Pancreas (tissue), 10 donors: ENCODE measurements at regions not wholly inside any gene's neighbourhood (a gene's known extent, or its start where the extent isn't known, plus 50 kb on each side); places are given as distances from the start of the nearest gene placed in this dataset.
"Not testable (repeated sequence)": the region's sequence is repeated elsewhere in the genome, so short reads cannot be mapped to it uniquely, and the experiment has no call there.

Experiments used
- ATAC-seq, 4 donors: fragments of 200-7000 bp; cut with Tn5 transposase; one replicate each; pipeline versions ENCODE4 v1.8.0 to v1.9.1; 2020; ENCODE audit warnings: mild to moderate bottlenecking in 4 of 4, moderate library complexity in 4 of 4
- DNase-seq, 6 donors: peaks; one replicate each; pipeline ENCODE4 v3.0.0-alpha.2; 2020
- FAIRE-seq: peaks from 2 replicates; lab custom pipeline; 2012; peaks lifted over from hg19 to GRCh38; lab: Jason Lieb, UNC
- H3K27ac ChIP-seq, 4 donors: fragments of 200-600 bp; sonication (generic); 1 replicate in 3 of 4; 2 replicates in 1 of 4; pipeline versions ENCODE4 v1.5.0 to v1.8.0; 2020
- H3K27me3 ChIP-seq, 4 donors: fragments of 200-600 bp; one replicate each; pipeline ENCODE4 v1.8.0; 2021
- H3K36me3 ChIP-seq, 3 donors: fragments of 200-600 bp; sonication (generic) in 1 of 3; one replicate each; pipeline versions ENCODE4 v1.5.0 to v1.8.0; 2020 to 2021
- H3K4me1 ChIP-seq, 3 donors: fragments of 200-600 bp; one replicate each; pipeline ENCODE4 v1.8.0; 2021
- H3K4me3 ChIP-seq, 4 donors: fragments of 200-600 bp; sonication (generic) in 2 of 4; one replicate each; pipeline versions ENCODE4 v1.5.0 to v1.8.0; 2020 to 2021
- H3K9me3 ChIP-seq, 4 donors: fragments of 200-600 bp; one replicate each; pipeline ENCODE4 v1.8.0; 2021
- WGBS, 2 donors: extraction: QIAGEN DNeasy Blood & Tissue Kit; methylation state at CpG; one replicate each; pipeline ENCODE4 v1.1.7; 2013; 5-methylcytosine and 5-hydroxymethylcytosine counted together
- intact Hi-C, 3 donors: fragments of 100-400 bp; cut with DNase I; formaldehyde crosslinking; loops; one replicate each; pipeline versions ENCODE4 v1.11.1 to v1.14.2; 2022
- TF ChIP-seq, protein P1 (sequence below), 4 donors: fragments of 200-600 bp; sonication (generic) in 3 of 4; IDR thresholded peaks; one replicate each; pipeline versions ENCODE4 v1.5.0 to v1.8.0; 2021; ENCODE audit warnings: antibody characterized with exemption in 4 of 4
- donor health status: healthy with polysubstance abuse.
- donor health status: DM: no; HTN: no; CAD: no; lungs with moderate emphysema.
- donor health status: DM: no; HTN: no; CAD: no.
- donor health status: control.
- donor health status: control.
- donor health status: Bipolar disorder and iron deficiency.
- donor health status: DM: yes; HTN: yes; CAD: no.
- donor health status: DM: no; HTN: no; CAD: no.
- donor health status: DM: no; HTN: no; CAD: no.
- donor health status: DM: yes; HTN: yes; CAD: no.

DNA sequence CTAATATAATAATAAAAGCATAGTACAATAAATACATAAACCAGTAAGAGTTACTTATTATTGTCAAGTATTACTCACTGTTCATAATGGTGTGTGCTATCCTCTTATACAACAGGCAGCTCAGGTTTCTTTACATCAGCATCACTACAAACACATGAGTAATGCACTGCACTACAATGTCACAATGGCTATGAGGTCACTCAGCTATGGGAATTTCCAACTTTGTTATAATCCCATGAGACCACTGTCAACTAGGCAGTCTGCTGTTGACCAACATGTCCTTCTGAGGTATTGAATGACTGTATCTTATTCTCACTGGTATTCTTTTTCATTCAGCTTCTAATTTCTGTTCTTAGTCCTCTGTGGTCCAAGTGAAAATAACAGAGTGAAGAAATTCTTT, 250.4 kb upstream of the DSEL start:
- H3K4me3 ChIP-seq: no peak overlapping the region
- H3K9me3 ChIP-seq: no peaks in the 10 kb centered on the region
- DNase-seq (no peak), FAIRE-seq (no peak), ATAC-seq (no peak)
- no peaks in the 10 kb centered on the region for H3K4me1 ChIP-seq
- no peak overlapping the region for H3K27ac ChIP-seq
- intact Hi-C loops: no loop called here
- H3K36me3 ChIP-seq: no peaks in the 10 kb centered on the region
- H3K27me3 ChIP-seq: no peaks in the 10 kb centered on the region
- TF ChIP-seq, protein P1, sequence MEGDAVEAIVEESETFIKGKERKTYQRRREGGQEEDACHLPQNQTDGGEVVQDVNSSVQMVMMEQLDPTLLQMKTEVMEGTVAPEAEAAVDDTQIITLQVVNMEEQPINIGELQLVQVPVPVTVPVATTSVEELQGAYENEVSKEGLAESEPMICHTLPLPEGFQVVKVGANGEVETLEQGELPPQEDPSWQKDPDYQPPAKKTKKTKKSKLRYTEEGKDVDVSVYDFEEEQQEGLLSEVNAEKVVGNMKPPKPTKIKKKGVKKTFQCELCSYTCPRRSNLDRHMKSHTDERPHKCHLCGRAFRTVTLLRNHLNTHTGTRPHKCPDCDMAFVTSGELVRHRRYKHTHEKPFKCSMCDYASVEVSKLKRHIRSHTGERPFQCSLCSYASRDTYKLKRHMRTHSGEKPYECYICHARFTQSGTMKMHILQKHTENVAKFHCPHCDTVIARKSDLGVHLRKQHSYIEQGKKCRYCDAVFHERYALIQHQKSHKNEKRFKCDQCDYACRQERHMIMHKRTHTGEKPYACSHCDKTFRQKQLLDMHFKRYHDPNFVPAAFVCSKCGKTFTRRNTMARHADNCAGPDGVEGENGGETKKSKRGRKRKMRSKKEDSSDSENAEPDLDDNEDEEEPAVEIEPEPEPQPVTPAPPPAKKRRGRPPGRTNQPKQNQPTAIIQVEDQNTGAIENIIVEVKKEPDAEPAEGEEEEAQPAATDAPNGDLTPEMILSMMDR (IDR thresholded peaks at IDR 0.05): no peak

DNA sequence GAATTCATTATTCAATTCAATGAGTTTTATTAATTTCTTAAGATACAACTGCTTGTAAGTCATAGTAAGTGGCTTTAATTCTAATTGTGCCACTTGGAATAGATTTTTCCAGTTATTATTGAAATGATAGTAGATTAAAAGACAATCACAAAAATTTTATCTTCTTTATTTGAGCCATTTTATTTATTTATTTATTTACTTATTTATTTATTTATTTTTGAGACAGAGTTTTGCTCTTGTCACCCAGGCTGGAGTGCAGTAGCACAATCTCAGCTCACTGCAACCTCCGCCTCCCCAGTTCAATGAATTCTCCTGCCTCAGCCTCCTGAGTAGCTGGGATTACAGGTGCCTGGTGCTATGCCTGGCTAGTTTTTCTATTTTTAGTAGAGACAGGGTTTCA, 235.7 kb upstream of the DSEL start:
- DNase-seq, FAIRE-seq, H3K4me1 ChIP-seq, H3K27ac ChIP-seq, H3K36me3 ChIP-seq, intact Hi-C loops, H3K4me3 ChIP-seq, H3K9me3 ChIP-seq, H3K27me3 ChIP-seq, ATAC-seq: not testable (repeated sequence)
- 89 to 97% methylated on average over 1 of the region's 1 CpG for WGBS, 2 donors

- no peak for DNase-seq
- no peak for FAIRE-seq
- H3K27ac ChIP-seq: no peak overlapping the region
- no peak overlapping the region for H3K4me3 ChIP-seq
- no peaks in the 10 kb centered on the region for H3K36me3 ChIP-seq
- intact Hi-C loops: no loop called here
- no peaks in the 10 kb centered on the region for H3K4me1 ChIP-seq
- no peaks in the 10 kb centered on the region for H3K9me3 ChIP-seq
- ATAC-seq: no peak
- TF ChIP-seq, protein P1 (IDR thresholded peaks at IDR 0.05): no peak
- WGBS, 2 donors: 19 to 27% methylated on average over 1 of the region's 1 CpG
- H3K27me3 ChIP-seq: no peaks in the 10 kb centered on the region
Observed at GRCh38 chr18:67742954-67743353, 226.4 kb upstream of the DSEL start.

GRCh38 chr18:67742525-67742924, 226.0 kb upstream of the DSEL start:
- FAIRE-seq: no peak
- TF ChIP-seq, protein P1 (IDR thresholded peaks at IDR 0.05): no peak

DNA sequence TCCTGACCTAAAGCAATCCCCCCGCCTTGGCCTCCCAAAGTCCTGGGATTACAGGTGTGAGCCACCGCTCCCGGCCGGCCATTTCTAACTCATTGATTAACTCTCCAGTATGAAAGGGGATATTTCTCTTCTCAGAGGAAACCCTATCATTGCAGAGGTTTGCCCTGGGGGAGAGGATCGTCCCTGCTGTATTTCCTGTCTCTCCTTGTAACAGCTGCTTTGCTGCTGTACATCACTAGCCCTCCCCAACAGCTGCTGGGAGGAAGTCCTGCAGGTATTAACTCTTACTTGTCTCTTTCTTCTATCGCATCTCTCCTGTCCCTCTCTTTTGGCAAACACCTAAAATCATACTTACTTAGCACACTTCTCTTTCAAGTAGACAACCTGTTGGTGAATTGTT, 219.0 kb upstream of the DSEL start:
- ATAC-seq: no peak
- intact Hi-C loops: no loop called here
- H3K36me3 ChIP-seq: no peaks in the 10 kb centered on the region
- H3K9me3 ChIP-seq: no peaks in the 10 kb centered on the region
- WGBS, 2 donors: 61 to 64% methylated on average over 6 of the region's 6 CpGs
- H3K27me3 ChIP-seq: no peaks in the 10 kb centered on the region
- no peaks in the 10 kb centered on the region for H3K4me1 ChIP-seq
- FAIRE-seq: no peak
- H3K4me3 ChIP-seq: no peak overlapping the region
- TF ChIP-seq, protein P1 (IDR thresholded peaks at IDR 0.05): no peak
- H3K27ac ChIP-seq: no peak overlapping the region
- DNase-seq: no peak

More at GRCh38 chr18:67742525-67742924, 226.0 kb upstream of the DSEL start:
- intact Hi-C loops: no loop called here
- ATAC-seq (no peak), DNase-seq (peak in 1 of 6 donors; percentile 29)
- 62 to 82% methylated on average over 7 of the region's 7 CpGs for WGBS, 2 donors
- Histone ChIP-seq H3K36me3 (no peaks in the 10 kb centered on the region), H3K27ac (no peak overlapping the region), H3K9me3 (no peaks in the 10 kb centered on the region), H3K4me1 (no peaks in the 10 kb centered on the region), H3K27me3 (no peaks in the 10 kb centered on the region), H3K4me3 (no peak overlapping the region)

- 17 to 20% methylated on average over 1 of the region's 1 CpG for WGBS, 2 donors
- Histone ChIP-seq H3K9me3 (no peaks in the 10 kb centered on the region), H3K27ac (no peak overlapping the region), H3K4me3 (no peak overlapping the region), H3K27me3 (no peaks in the 10 kb centered on the region), H3K4me1 (no peaks in the 10 kb centered on the region), H3K36me3 (no peaks in the 10 kb centered on the region)
- ATAC-seq: no peak
- DNase-seq: no peak
- FAIRE-seq: no peak
- intact Hi-C loops: no loop called here
- TF ChIP-seq, protein P1 (IDR thresholded peaks at IDR 0.05): no peak
Observed at GRCh38 chr18:67733088-67733487, 216.6 kb upstream of the DSEL start.
